Uterus (tissue), 2 donors: ENCODE measurements at regions not wholly inside any gene's neighbourhood (a gene's known extent, or its start where the extent isn't known, plus 50 kb on each side); places are given as distances from the start of the nearest gene placed in this dataset.

Experiments used
- CTCF ChIP-seq, 4 experiments: fragments of 200-600 bp in 2 of 4; fragments of 450-650 bp in 2 of 4; sonication (generic) in 2 of 4; IDR thresholded peaks; one replicate each; pipeline ENCODE4 v1.5.1; 2016 to 2019; ENCODE audit warnings: antibody characterized with exemption in 4 of 4, mild to moderate bottlenecking in 2 of 4, moderate library complexity in 1 of 4
- POLR2A ChIP-seq, 2 donors: fragments of 450-650 bp; IDR thresholded peaks; one replicate each; pipeline ENCODE4 v1.6.1; 2016; ENCODE audit warnings: antibody characterized with exemption in 2 of 2, mild to moderate bottlenecking in 1 of 2, moderate library complexity in 1 of 2

GRCh38 chr7:12757443-12757842 is 70.0 kb downstream of the ARL4A start:
- TF ChIP-seq POLR2A (IDR thresholded peaks at IDR 0.05) = no peak
- no peak for TF ChIP-seq CTCF (IDR thresholded peaks at IDR 0.05)
